MM.1S (cell line): ENCODE measurements at regions not wholly inside any gene's neighbourhood (a gene's known extent, or its start where the extent isn't known, plus 50 kb on each side); places are given as distances from the start of the nearest gene placed in this dataset.

ENCODE experiments used
- DNase-seq: peaks from one replicate; pipeline ENCODE4 v3.0.0-alpha.2; 2015
- H2AFZ ChIP-seq: fragments of 300-600 bp; sonication (generic); 2 replicates; pipeline ENCODE4 v1.6.0; 2016; ENCODE audit warnings: antibody characterized with exemption, low read length
- H3F3A ChIP-seq: fragments of 300-600 bp; sonication (generic); 2 replicates; pipeline ENCODE4 v1.6.1; 2016; ENCODE audit warnings: mild to moderate bottlenecking, antibody characterized with exemption, low read length, moderate library complexity, mixed read lengths; ENCODE audit not compliant: insufficient read depth
- H3K27ac ChIP-seq: fragments of 300-600 bp; sonication (generic); 2 replicates; pipeline ENCODE4 v1.5.1; 2016; ENCODE audit warnings: mild to moderate bottlenecking, low read length
- H3K27me3 ChIP-seq: fragments of 300-600 bp; sonication (generic); replicated peaks from 2 replicates; pipeline ENCODE4 v1.6.0; 2016; ENCODE audit warnings: low read length; ENCODE audit not compliant: insufficient read depth
- H3K36me3 ChIP-seq: fragments of 300-600 bp; sonication (generic); replicated peaks from 2 replicates; pipeline ENCODE4 v1.6.1; 2016; ENCODE audit warnings: mild to moderate bottlenecking, low read length, mixed read lengths; ENCODE audit not compliant: insufficient read depth
- H3K4me1 ChIP-seq: fragments of 300-600 bp; sonication (generic); 2 replicates; pipeline ENCODE4 v1.6.1; 2016; ENCODE audit warnings: low read length, mixed read lengths
- H3K4me2 ChIP-seq: fragments of 300-600 bp; sonication (generic); 2 replicates; pipeline ENCODE4 v1.6.0; 2016; ENCODE audit warnings: low read depth, low read length
- H3K4me3 ChIP-seq: fragments of 300-600 bp; sonication (generic); 2 replicates; pipeline ENCODE4 v1.5.1; 2016; ENCODE audit warnings: low read length, mixed read lengths
- H3K79me2 ChIP-seq: fragments of 300-600 bp; sonication (generic); 2 replicates; pipeline ENCODE4 v1.6.1; 2016; ENCODE audit warnings: mixed run types, low read length, mixed read lengths
- H3K9ac ChIP-seq: fragments of 300-600 bp; sonication (generic); 2 replicates; pipeline ENCODE4 v1.6.1; 2016; ENCODE audit warnings: low read length, mixed read lengths
- H3K9me2 ChIP-seq: fragments of 300-600 bp; sonication (generic); replicated peaks from 2 replicates; pipeline ENCODE4 v1.6.1; 2016; ENCODE audit warnings: mild to moderate bottlenecking, low read length, mixed read lengths; ENCODE audit not compliant: insufficient read depth
- H3K9me3 ChIP-seq: fragments of 300-600 bp; sonication (generic); replicated peaks from 2 replicates; pipeline ENCODE4 v1.6.1; 2016; ENCODE audit warnings: mild to moderate bottlenecking, low read length, mixed read lengths; ENCODE audit not compliant: insufficient read depth
- H4K20me1 ChIP-seq: fragments of 300-600 bp; sonication (generic); 2 replicates; pipeline ENCODE4 v1.6.1; 2016; ENCODE audit warnings: mild to moderate bottlenecking, low read length, moderate library complexity, mixed read lengths; ENCODE audit not compliant: insufficient read depth
- EZH2 ChIP-seq: fragments of 300-600 bp; sonication (generic); optimal IDR thresholded peaks from 2 replicates; pipeline ENCODE3; 2017; ENCODE audit warnings: low read depth, mild to moderate bottlenecking, antibody characterized with exemption, low read length, mixed read lengths
- EZH2phosphoT487 ChIP-seq: fragments of 300-600 bp; sonication (generic); IDR thresholded peaks from 2 replicates; pipeline ENCODE4 v1.6.1; 2018; ENCODE audit warnings: antibody characterized with exemption, low read length
- TF ChIP-seq, protein P1 (sequence below): fragments of 300-600 bp; sonication (generic); IDR thresholded peaks from 2 replicates; pipeline ENCODE4 v1.5.1; 2016; ENCODE audit warnings: antibody characterized with exemption, low read length, mixed read lengths

DNA sequence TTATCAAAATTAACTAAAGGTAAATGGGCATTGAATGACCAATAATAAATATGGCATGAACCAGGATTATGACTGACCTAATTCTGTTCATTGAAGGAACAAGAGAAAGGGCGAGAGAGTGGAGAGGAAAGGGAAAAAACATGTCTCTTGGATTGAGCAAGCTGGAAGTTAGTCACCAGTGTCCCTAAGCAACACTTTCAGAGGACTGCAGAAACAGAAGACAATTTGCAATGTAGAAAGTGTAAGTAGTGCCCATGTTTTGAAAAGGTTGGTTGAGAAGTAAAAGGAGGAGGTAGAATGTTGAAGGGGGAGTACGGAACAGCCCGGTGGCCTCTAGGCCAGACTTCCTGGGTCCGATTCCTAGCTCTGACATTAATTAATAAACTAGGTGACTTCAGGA is 94.6 kb downstream of the FAS start:
- Histone ChIP-seq H3K9me2 (no peaks in the 10 kb centered on the region), H3K79me2 (no peaks in the 10 kb centered on the region), H3K4me2 (no peak overlapping the region), H2AFZ (no peak overlapping the region), H3F3A (0 out of 2 replicates have a peak, but pooled peaks cover 2% of the 10 kb centered on the region), H3K4me1 (peaks cover 5% of the 10 kb centered on the region; the same call in 1 of the 2 replicates), H3K27me3 (peaks cover 41% of the 10 kb centered on the region), H3K9ac (no peak overlapping the region), H3K4me3 (no peak overlapping the region), H3K36me3 (no peaks in the 10 kb centered on the region), H4K20me1 (no peaks in the 10 kb centered on the region), H3K27ac (no peak overlapping the region), H3K9me3 (no peaks in the 10 kb centered on the region)
- TF ChIP-seq EZH2phosphoT487 (no peak), EZH2 (no peak)
- TF ChIP-seq, protein P1, sequence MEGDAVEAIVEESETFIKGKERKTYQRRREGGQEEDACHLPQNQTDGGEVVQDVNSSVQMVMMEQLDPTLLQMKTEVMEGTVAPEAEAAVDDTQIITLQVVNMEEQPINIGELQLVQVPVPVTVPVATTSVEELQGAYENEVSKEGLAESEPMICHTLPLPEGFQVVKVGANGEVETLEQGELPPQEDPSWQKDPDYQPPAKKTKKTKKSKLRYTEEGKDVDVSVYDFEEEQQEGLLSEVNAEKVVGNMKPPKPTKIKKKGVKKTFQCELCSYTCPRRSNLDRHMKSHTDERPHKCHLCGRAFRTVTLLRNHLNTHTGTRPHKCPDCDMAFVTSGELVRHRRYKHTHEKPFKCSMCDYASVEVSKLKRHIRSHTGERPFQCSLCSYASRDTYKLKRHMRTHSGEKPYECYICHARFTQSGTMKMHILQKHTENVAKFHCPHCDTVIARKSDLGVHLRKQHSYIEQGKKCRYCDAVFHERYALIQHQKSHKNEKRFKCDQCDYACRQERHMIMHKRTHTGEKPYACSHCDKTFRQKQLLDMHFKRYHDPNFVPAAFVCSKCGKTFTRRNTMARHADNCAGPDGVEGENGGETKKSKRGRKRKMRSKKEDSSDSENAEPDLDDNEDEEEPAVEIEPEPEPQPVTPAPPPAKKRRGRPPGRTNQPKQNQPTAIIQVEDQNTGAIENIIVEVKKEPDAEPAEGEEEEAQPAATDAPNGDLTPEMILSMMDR, result no peak
- DNase-seq, result no peak

DNA sequence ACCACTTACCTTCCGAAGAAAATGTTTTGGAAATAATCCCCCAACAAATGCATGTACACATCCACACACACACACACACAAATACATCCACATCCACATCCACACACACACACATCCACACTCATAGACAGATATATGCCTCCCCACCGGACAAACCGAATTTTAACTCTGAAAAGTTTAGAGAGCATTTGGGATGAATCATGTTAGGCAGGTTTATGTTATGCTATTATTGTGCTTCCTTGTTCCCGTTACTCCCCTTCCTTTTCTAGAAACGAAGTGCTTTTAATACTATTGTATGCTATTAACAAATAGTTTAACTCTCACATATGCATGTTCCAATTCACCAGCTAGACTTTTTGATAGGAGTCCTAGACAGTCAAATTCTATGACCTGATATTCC is 91.5 kb downstream of the FAS start:
- Histone ChIP-seq H3K4me2 (no peak overlapping the region), H2AFZ (no peak overlapping the region), H3K9me3 (no peaks in the 10 kb centered on the region), H4K20me1 (no peaks in the 10 kb centered on the region), H3K9me2 (no peaks in the 10 kb centered on the region), H3K4me1 (peaks cover 5% of the 10 kb centered on the region; the same call in 1 of the 2 replicates), H3K4me3 (no peak overlapping the region), H3K9ac (no peak overlapping the region), H3F3A (0 out of 2 replicates have a peak, but pooled peaks cover 2% of the 10 kb centered on the region), H3K36me3 (no peaks in the 10 kb centered on the region), H3K27ac (no peak overlapping the region), H3K27me3 (peaks cover 38% of the 10 kb centered on the region), H3K79me2 (no peaks in the 10 kb centered on the region)
- DNase-seq, result no peak
- TF ChIP-seq, protein P1, result no peak
- no peak for TF ChIP-seq EZH2
- TF ChIP-seq EZH2phosphoT487, result no peak

DNA sequence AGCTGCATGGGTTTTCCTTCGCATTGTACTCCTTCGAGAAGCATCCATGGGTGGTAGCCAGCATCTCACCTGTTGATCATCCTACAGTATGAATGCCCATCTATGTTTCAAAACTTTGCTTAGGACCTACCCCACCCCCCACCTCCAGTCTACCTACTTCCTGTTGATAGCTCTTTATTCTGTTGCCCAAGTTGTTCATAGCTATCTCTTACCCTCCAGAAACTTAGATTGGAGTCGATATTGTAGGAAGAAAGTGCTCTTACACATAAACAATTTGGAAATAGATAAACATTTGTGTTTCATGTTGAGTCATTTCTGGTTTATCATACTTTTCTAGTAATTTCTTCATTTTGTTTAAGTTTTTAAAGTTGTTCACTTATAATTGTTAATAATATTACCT is 90.1 kb downstream of the FAS start:
- H3K79me2 ChIP-seq, result no peaks in the 10 kb centered on the region
- no peak overlapping the region for H3K9ac ChIP-seq
- no peak overlapping the region for H3K4me2 ChIP-seq
- H2AFZ ChIP-seq, result no peak overlapping the region
- no peaks in the 10 kb centered on the region for H3K9me3 ChIP-seq
- H4K20me1 ChIP-seq, result no peaks in the 10 kb centered on the region
- no peak overlapping the region for H3K4me3 ChIP-seq
- H3K9me2 ChIP-seq, result no peaks in the 10 kb centered on the region
- H3K4me1 ChIP-seq, result peaks cover 5% of the 10 kb centered on the region; the same call in 1 of the 2 replicates
- no peaks in the 10 kb centered on the region for H3K36me3 ChIP-seq
- TF ChIP-seq EZH2, result no peak
- TF ChIP-seq, protein P1, result no peak
- no peak for TF ChIP-seq EZH2phosphoT487
- 0 out of 2 replicates have a peak, but pooled peaks cover 2% of the 10 kb centered on the region for H3F3A ChIP-seq
- no peak overlapping the region for H3K27ac ChIP-seq
- DNase-seq, result no peak
- peaks cover 24% of the 10 kb centered on the region; the same call in 1 of the 2 replicates for H3K27me3 ChIP-seq
